ENCODE measurements at regions not wholly inside any gene's neighbourhood (a gene's known extent, or its start where the extent isn't known, plus 50 kb on each side); places are given as distances from the start of the nearest gene placed in this dataset.

DNA sequence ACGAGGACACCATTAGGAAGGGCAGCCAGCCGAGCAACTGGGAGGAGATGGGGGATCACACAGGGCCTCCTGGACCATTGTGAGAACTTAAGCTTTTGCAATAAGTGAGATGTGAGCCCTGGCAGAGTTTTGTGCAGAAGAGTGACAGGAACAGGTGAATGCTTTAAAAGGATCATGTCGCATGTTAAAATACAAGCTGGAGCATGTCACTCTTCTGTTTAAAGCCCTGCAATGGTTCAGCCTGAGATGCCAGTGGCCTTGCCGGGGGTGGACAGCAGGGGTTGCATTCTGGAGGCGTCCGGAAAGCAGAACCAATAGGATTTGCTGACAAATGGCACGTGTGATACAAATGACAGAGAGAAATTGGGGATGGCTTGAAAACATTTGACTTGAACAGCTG is 137.5 kb upstream of the RFLNA start:
- Histone ChIP-seq H2AFZ (ENCODE audit: control insufficient read depth, low read length) (no peak overlapping the region), H3K4me3 (ENCODE audit: control insufficient read depth in 2 of 3, extremely low read depth in 1 of 3, insufficient read depth in 2 of 3, low read depth in 1 of 3, low read length in 3 of 3) (no peak overlapping the region), H3K4me1 (ENCODE audit: control insufficient read depth, extremely low read depth, insufficient read depth, low read length) (no peaks in the 10 kb centered on the region), H3K9ac (ENCODE audit: control insufficient read depth, extremely low read depth, insufficient read depth, low read length) (no peak overlapping the region), H3K27me3 (ENCODE audit: control insufficient read depth, extremely low read depth, insufficient read depth, low read length) (peaks cover 8% of the 10 kb centered on the region), H3K9me3 (ENCODE audit: control insufficient read depth, low read depth, low read length) (no peaks in the 10 kb centered on the region), H3K27ac (ENCODE audit: control insufficient read depth, insufficient read depth, low read length) (no peak overlapping the region), H3K36me3 (ENCODE audit: control insufficient read depth in 2 of 2, extremely low read depth in 1 of 2, insufficient read depth in 2 of 2, low read length in 2 of 2) (no peaks in the 10 kb centered on the region), H4K20me1 (ENCODE audit: control insufficient read depth, extremely low read depth, insufficient read depth, low read length) (no peaks in the 10 kb centered on the region), H3K9me1 (ENCODE audit: control insufficient read depth, extremely low read depth, insufficient read depth, low read length) (no peaks in the 10 kb centered on the region), H3K79me2 (ENCODE audit: control insufficient read depth, insufficient read depth, low read length) (no peaks in the 10 kb centered on the region), H3K4me2 (ENCODE audit: control insufficient read depth, extremely low read depth, insufficient read depth, low read depth, low read length) (no peak overlapping the region)
- FAIRE-seq (no peak), DNase-seq (ENCODE audit: low read depth, low spot score) (no peak)
- TF ChIP-seq EZH2 (IDR thresholded peaks at IDR 0.05; ENCODE audit: low read length) = no peak
- TF ChIP-seq, protein P1, sequence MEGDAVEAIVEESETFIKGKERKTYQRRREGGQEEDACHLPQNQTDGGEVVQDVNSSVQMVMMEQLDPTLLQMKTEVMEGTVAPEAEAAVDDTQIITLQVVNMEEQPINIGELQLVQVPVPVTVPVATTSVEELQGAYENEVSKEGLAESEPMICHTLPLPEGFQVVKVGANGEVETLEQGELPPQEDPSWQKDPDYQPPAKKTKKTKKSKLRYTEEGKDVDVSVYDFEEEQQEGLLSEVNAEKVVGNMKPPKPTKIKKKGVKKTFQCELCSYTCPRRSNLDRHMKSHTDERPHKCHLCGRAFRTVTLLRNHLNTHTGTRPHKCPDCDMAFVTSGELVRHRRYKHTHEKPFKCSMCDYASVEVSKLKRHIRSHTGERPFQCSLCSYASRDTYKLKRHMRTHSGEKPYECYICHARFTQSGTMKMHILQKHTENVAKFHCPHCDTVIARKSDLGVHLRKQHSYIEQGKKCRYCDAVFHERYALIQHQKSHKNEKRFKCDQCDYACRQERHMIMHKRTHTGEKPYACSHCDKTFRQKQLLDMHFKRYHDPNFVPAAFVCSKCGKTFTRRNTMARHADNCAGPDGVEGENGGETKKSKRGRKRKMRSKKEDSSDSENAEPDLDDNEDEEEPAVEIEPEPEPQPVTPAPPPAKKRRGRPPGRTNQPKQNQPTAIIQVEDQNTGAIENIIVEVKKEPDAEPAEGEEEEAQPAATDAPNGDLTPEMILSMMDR (optimal IDR thresholded peaks at IDR 0.05 in 1 of 3, IDR thresholded peaks at IDR 0.05 in 1 of 3, conservative IDR thresholded peaks at IDR 0.05 in 1 of 3; ENCODE audit: extremely low read depth in 1 of 3, insufficient read depth in 2 of 3, low read length in 3 of 3) = no peak
- dilution Hi-C loops (cut with MboI; ENCODE audit: extremely low pct_ligation_motif_present, low sequenced_read_pairs) = no loop called here

DNA sequence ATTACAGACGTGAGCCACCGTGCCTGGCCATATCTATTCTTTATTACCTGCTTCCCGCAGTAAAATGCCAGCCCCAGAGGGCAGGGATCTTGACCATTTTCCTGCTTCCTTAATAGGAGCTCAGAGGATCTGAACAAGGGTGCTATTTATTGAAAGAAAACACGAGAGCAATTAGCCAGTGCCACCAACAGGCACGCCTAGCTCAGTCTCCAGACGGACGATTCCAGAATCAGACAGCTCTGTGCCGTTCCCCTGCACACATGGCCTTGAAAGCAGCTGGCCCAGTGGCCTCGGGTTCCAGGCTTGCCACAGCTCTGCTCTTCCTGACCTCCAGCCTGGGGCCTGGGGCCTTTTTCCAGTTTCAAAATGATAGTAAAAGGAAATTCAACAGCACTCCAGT is 135.2 kb upstream of the RFLNA start:
- no peaks in the 10 kb centered on the region for H3K79me2 ChIP-seq (ENCODE audit: control insufficient read depth, insufficient read depth, low read length)
- no peak overlapping the region for H2AFZ ChIP-seq (ENCODE audit: control insufficient read depth, low read length)
- dilution Hi-C loops (cut with MboI; ENCODE audit: extremely low pct_ligation_motif_present, low sequenced_read_pairs) = no loop called here
- no peaks in the 10 kb centered on the region for H3K4me1 ChIP-seq (ENCODE audit: control insufficient read depth, extremely low read depth, insufficient read depth, low read length)
- FAIRE-seq = no peak
- H3K27ac ChIP-seq (ENCODE audit: control insufficient read depth, insufficient read depth, low read length) = no peak overlapping the region
- TF ChIP-seq, protein P1 (optimal IDR thresholded peaks at IDR 0.05 in 1 of 3, IDR thresholded peaks at IDR 0.05 in 1 of 3, conservative IDR thresholded peaks at IDR 0.05 in 1 of 3; ENCODE audit: extremely low read depth in 1 of 3, insufficient read depth in 2 of 3, low read length in 3 of 3) = no peak
- TF ChIP-seq EZH2 (IDR thresholded peaks at IDR 0.05; ENCODE audit: low read length) = no peak
- H3K36me3 ChIP-seq (ENCODE audit: control insufficient read depth in 2 of 2, extremely low read depth in 1 of 2, insufficient read depth in 2 of 2, low read length in 2 of 2) = no peaks in the 10 kb centered on the region
- H3K27me3 ChIP-seq (ENCODE audit: control insufficient read depth, extremely low read depth, insufficient read depth, low read length) = peaks cover 4% of the 10 kb centered on the region
- DNase-seq (ENCODE audit: low read depth, low spot score) = no peak
- no peaks in the 10 kb centered on the region for H4K20me1 ChIP-seq (ENCODE audit: control insufficient read depth, extremely low read depth, insufficient read depth, low read length)
- H3K4me3 ChIP-seq (ENCODE audit: control insufficient read depth in 2 of 3, extremely low read depth in 1 of 3, insufficient read depth in 2 of 3, low read depth in 1 of 3, low read length in 3 of 3) = no peak overlapping the region
- H3K9ac ChIP-seq (ENCODE audit: control insufficient read depth, extremely low read depth, insufficient read depth, low read length) = no peak overlapping the region
- H3K9me3 ChIP-seq (ENCODE audit: control insufficient read depth, low read depth, low read length) = no peaks in the 10 kb centered on the region
- no peaks in the 10 kb centered on the region for H3K9me1 ChIP-seq (ENCODE audit: control insufficient read depth, extremely low read depth, insufficient read depth, low read length)
- no peak overlapping the region for H3K4me2 ChIP-seq (ENCODE audit: control insufficient read depth, extremely low read depth, insufficient read depth, low read depth, low read length)

Data from keratinocyte (primary cell).